Activated CD4-positive, CD25-positive, alpha-beta regulatory T cell treated with anti-CD3 and anti-CD28 coated beads, Interleukin-2, amount 50 U/mL, for 16 hours (primary cell): ENCODE measurements at regions not wholly inside any gene's neighbourhood (a gene's known extent, or its start where the extent isn't known, plus 50 kb on each side); places are given as distances from the start of the nearest gene placed in this dataset.

Experiments used
- DNase-seq: peaks from one replicate; pipeline ENCODE4 v3.0.0-alpha.2; 2020; ENCODE audit warnings: low read depth, low spot score

- no peak for DNase-seq
Observed at GRCh38 chr7:32347244-32347828, 142.8 kb downstream of the LSM5 start.

DNA sequence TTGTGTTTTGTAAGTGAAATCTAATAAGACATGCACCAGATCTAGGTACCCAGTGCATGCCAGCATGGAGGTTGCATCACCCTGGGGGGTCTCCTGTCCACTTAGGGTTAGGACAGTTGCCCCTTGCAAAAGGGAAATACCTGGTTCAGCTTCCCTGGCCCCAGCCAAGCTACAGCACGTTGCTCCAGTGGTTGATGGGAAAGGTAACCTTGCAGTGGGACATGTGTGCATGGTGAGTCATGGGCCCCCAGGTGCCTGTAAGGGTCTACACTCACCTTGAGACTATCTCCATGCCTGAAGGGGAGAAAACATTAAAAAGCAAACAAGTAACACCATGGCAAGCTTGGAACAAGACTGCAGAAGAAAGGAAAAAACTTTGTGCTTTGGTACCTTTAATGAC is 143.9 kb downstream of the LSM5 start:
- no peak for DNase-seq

DNA sequence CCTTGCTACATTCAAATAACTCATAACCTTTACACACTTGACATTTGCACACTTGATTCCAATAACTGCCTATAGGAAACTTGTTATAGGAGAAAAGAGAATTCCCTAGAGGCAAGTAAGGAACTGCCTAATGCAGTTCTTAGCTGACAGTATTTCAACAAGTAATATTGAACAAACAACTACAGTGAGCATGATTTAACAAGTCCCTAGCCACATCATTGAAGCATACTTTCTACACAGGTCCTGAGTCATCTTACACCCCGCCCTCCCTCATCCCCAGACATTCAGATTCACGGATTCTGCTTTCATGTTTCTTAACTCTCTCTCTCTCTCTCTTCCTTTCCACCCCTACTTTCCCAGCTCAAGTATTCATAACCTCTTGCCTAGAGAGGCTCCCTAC is 153.5 kb downstream of the LSM5 start:
- DNase-seq, result no peak

DNA sequence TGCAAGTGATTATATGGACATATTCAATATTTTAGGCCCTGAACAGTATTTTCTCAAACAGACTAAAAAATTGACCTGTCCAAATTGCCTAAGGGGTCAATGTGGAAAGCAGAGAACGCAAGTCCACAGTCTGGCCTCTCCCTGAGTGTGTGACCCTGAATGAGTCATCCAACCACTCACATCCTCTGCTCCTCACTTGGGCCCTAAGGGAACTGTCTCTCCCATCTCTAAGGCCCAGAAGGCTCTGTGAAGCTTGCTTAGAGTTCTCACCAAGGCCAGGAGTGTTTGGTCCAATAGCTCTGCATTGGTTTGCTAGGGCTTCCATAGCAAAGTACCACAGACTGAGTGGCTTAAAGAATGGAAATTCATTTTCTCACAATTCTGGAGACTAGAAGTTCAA is 155.1 kb downstream of the LSM5 start:
- DNase-seq, result no peak

DNA sequence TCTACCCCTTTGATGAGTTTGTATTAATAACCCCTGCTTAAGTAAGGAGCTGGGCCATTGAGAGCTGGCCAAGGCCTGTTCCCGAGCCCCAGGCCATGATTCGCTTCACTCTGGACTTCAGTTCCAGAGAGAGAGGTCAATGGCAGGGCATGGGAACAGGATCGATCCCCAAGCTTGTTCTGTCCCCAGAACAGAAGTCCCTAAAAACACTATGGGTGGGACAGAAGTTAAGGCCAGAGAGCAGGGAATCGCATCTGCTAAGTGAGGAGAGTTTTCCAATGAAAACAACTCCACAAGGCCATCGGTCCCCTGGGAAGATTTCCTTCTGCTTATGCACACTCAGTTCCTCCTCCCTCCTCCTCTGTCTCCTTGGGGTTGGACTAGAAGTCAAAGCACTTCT is 159.6 kb downstream of the LSM5 start:
- DNase-seq, result no peak

DNA sequence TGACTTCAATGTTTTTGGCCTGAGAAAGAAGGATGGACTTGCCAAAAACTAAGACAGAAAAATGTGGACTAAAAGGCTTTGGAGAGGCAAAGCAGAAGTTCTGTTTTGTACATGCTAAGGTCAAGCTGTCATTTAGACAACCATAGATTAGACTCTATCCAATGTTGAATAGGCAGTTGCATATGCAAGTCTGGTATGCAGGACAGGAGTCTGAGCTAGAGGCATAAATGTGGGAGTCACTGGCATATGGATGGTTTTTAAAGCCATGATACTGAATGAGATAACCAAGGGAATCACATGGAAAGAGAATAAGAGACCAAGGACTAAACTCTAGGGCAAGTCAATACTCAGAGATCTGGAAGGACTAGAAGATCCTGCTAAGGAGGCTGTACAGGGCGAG is 164.1 kb downstream of the LSM5 start:
- DNase-seq, result no peak

DNA sequence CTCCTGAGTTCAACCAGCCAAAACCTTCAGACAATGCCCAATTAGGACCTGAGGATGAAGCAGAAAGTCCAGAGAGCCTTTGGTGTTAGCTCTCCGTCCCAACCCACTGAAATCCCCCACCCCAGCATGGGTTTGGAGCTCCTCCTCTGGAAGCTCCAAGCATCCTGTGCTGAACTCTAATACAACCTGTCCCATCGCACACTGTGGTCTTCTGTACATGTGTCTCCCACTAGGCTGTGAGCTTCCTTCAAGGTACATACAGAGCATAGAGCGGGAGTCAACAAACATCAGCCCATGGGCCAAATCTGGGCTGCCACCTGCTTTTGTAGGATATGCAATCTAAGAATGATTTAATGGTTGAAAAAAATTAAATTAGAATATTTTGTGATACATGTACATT is 166.5 kb downstream of the LSM5 start:
- DNase-seq, result no peak

DNA sequence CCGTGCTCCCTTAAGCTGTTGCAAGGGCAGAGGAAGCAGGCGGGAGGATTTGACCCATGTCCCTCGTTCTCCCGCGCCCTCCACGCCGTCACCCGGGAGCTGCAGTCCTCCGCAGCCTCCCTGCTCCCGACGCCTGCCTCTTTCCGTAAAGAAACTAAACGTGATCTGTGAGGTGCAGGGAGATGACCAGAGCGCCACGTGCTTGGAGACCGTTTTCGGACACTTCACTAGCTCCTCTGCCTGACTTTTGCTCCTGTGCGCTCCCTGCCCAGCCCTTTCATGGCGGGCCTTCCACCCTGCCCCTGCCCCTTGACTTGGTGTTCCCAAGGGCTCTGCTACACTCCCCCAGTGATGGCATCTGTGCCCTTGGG is 171.2 kb downstream of the LSM5 start:
- no peak for DNase-seq

DNA sequence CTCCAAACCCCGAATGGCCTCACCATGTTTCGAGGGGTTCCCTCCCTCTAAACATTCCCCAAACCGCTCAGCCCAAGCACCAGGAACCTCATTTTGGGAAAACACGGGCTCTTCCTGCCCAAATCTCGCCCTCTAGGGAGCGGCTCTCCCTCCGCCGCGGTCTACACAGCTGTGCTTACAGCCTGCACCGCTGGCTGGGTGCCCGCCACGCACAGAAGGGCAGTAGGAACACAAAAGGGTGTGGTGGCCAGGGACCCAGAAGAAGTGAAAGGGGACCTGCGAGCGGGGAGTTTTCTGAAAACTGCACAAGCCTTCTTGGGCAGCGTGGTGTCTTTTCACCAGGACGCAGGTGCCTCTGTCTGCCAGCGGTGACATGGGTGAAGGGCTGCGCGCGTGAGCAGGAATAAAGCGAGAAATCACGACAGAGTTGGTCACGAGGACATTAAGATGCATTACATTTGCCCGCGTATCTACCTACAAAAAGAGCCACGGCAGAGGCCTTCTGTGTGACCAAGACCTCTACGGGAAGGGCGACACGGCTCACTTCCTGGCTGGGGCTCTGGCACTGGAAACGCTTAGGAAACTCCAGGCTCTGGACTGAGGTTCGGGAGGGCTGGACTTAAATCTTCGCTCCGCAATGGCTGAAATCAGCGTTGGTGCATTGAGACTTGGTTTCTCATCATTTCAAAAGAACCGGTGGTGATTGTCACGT is 171.7 kb downstream of the LSM5 start:
- no peak for DNase-seq

DNA sequence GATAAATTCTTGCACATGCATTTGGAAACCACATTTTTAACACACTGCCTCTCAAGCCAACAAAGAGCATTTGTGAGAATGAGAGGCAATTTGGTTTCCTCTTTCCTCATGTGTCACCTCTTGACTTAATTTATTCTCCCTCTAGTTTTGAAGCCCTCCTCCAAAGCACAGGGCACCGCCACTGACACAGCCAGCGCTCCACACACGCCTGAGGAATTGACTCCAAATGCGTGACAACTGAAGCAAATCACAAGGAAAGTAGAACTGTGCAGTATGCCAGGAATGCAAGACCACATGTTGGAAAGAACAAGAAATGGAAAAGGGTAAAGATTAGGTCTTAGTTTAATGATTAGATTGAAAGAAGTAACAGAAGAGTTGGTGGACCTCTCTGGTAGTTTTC is 173.3 kb downstream of the LSM5 start:
- no peak for DNase-seq

DNA sequence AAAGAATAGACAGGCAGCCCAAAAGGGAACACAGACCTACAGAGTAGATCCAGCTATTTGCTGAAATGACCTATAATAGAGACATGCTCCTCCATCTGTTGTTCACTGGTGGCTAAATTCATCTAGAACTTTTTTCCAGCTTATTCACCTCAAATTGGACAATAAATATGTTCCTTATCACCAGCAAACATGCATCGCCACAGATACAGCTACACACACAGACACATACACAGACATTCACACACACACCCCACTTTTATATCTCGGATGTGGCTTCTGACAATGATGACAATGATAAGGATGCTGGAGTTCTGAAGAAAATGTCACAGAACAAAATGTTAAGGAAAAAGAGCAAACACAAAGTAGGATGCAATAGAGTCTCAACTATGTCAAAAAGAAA is 175.4 kb downstream of the LSM5 start:
- DNase-seq, result no peak

GRCh38 chr7:32301427-32301826 is 188.8 kb downstream of the LSM5 start:
- DNase-seq, result no peak

- DNase-seq, result no peak
Observed at GRCh38 chr7:32299133-32299702, 191.0 kb downstream of the LSM5 start.

DNA sequence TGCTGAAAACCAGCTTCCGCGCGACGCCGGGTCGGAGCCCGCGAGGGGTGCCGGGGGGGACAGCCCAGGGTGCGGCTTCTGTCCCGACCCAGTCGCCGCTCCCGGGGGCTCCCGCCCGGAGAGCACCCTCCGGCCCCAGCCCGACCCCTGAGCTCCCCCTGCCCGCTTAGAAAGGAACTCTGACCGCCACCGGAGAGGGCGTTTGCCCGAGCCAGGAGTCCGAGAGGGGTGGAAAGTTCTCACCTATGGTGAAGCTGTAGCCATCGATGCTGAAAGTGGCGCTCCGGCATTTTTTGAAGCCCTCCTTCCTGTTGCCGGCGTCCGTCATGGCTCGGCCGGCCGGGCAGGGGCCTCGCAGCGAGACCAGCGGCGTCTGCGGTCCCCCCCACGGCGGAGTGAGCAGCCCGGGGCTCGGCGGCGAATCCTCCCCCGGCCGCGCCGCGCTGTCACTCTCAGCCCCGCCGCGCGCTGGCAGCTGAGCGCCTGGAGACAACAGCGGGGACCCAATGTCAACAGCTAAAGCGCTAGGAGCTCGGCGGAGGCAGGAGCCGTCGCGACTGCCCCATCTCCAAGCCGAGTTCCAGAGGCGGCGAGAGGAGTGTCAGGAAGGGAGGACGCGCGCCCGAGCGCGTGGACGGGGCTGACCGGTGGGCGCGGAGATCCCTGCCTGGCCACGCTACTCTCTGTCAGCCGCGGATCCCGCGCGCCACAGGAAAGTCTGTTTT is 191.6 kb downstream of the LSM5 start:
- no peak for DNase-seq

GRCh38 chr7:32293833-32294232 is 196.3 kb downstream of the LSM5 start:
- DNase-seq, result no peak

- DNase-seq, result no peak
Observed at GRCh38 chr7:32289651-32290414, 200.3 kb downstream of the LSM5 start.

GRCh38 chr7:32285698-32286097 is 204.5 kb downstream of the LSM5 start:
- no peak for DNase-seq

DNA sequence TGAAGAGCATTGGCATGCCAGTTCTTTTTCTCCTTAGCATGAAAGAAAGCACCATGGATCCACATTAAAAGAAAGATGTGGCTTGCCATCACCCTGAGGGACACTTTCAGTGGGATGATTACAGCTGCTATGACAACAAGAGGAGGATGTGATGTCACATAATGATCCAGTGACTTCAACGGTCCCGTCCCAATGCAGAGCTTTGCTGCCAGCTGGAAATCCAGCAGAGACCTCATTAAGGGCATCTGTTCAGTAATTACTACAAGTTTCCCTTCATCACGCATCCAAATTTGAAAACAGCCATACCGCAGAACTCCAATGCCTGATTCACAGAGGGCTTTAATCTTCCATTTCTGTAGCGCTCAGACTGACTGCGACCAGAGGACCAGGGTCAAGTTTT is 206.6 kb downstream of the LSM5 start:
- no peak for DNase-seq

DNA sequence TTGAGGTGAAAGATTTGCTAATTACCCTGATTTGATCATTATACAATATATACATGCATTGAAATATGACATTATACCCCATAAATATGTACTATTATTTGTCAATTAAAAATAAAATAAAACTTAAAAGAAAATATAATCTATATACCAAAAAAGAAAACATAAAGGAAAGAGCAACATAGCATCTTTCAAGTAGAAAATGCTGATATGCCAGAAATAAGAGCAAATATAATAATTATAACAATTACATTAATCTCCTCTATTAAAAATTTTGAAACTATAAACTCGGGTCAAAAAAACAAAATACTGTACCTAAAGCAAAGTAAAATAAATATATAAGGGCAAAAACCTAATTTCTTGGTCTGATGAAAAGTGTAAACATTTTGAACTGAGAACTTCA is 209.3 kb upstream of the PDE1C start:
- no peak for DNase-seq

- DNase-seq, result no peak
Observed at GRCh38 chr7:32275216-32276009, 205.2 kb upstream of the PDE1C start.

GRCh38 chr7:32273297-32273696 is 203.1 kb upstream of the PDE1C start:
- no peak for DNase-seq
